ENCODE measurements at regions not wholly inside any gene's neighbourhood (a gene's known extent, or its start where the extent isn't known, plus 50 kb on each side); places are given as distances from the start of the nearest gene placed in this dataset.

DNA sequence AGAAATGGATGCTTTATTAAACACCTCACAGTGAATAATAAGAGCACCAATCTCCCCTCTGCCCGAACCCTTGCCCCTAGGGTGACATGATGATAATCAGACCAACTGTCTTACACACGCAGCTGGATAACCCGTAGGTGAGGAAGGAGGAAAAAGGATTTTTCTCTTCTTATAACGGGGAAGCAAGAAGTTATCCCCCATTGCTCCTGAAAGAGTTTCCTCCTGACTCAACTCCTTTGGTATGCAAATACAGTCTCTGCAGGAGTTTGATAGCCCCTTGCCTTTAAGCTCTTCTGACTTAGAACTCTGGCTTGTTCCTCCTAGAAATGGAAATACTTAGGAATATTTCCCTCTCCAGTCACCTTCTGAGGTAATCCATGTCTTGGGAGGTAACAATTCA lies 455.8 kb downstream of the TMEM135 start:
- TF ChIP-seq, protein P1, sequence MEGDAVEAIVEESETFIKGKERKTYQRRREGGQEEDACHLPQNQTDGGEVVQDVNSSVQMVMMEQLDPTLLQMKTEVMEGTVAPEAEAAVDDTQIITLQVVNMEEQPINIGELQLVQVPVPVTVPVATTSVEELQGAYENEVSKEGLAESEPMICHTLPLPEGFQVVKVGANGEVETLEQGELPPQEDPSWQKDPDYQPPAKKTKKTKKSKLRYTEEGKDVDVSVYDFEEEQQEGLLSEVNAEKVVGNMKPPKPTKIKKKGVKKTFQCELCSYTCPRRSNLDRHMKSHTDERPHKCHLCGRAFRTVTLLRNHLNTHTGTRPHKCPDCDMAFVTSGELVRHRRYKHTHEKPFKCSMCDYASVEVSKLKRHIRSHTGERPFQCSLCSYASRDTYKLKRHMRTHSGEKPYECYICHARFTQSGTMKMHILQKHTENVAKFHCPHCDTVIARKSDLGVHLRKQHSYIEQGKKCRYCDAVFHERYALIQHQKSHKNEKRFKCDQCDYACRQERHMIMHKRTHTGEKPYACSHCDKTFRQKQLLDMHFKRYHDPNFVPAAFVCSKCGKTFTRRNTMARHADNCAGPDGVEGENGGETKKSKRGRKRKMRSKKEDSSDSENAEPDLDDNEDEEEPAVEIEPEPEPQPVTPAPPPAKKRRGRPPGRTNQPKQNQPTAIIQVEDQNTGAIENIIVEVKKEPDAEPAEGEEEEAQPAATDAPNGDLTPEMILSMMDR (IDR thresholded peaks at IDR 0.05; ENCODE audit: poor library complexity, severe bottlenecking), result no peak
- TF ChIP-seq EP300 (conservative IDR thresholded peaks at IDR 0.05; ENCODE audit: poor library complexity, severe bottlenecking) (no peak), SMC3 (conservative IDR thresholded peaks at IDR 0.05; ENCODE audit: poor library complexity) (no peak)

Data from neural cell (in vitro differentiated cells).